ENCODE measurements at regions not wholly inside any gene's neighbourhood (a gene's known extent, or its start where the extent isn't known, plus 50 kb on each side); places are given as distances from the start of the nearest gene placed in this dataset.

DNA sequence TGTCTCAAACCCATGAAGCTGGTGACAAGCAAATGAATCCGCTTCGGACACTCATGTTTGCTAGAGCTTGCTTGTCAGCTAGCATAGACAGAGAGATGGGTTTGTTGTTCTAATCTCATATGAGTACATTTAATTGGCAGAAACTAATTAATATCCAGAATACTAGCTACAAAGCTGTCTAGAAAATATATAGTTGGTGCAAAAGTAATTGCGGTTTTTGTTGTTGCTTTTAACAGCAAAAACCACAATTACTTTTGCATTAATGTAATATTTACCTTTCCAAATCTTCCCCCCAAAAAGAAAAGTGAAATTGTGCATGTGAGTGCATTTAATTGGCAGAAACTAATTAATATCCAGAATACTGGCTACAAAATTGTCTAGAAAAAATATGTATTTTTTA lies 1115.2 kb downstream of the TDRD15 start:
- DNase-seq (ENCODE audit: low read depth) = no peak

DNA sequence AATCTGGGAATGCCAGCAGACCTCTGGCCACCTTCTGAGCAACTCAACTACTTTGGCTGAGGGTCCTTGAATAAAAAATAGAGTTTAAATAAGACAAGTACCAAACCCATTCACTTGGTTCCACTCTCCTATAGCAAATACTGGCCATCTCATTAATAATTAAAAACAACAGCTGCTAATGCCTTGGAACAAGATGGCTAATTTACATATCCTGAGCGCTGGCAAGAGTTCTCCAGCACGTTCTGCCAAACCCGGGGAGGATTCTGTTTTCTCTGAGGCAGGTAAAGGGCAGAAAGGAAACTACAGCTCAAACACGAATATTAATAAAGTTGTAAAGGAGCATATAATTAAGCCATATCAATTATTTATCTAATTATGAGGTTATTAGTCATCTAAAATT lies 1123.7 kb downstream of the TDRD15 start:
- no peak for DNase-seq (ENCODE audit: low read depth)

DNA sequence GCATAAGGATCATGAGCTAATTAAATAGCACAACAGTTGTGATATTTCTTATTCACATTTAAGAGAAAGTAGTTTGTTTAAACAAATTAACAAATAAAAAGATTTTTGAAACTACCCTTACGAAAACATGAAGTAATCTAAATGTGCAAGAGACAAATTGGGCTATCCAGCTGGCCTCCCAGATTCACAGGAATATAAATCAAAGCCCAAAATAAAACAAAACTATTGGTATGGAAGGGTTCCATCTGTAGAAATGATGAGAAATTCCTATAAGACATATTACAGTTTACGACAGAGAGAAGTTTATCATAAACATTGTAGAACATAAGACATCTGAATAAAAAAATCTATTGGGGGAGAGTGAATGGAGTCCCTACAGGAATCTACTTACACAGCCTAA lies 1125.1 kb downstream of the TDRD15 start:
- no peak for DNase-seq (ENCODE audit: low read depth)

DNA sequence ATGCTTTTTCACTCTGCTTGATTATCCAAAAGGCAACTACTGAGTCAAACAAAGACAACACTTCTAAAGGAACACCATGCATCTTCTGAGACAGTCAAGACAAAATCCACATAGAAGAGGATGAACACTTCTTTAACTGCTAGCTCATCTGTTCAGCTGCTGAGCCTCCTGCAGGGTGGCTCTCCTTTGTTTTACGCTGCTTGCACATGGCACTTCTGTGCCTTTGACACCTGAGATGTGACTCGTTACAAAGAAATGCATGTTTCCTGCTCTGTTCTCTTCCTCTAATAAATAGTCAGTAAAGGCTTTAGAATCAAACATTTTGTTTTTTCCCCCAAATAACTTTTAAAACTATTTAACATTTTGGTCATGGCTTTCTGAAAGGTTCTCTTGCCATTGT lies 1129.4 kb downstream of the TDRD15 start:
- no peak for DNase-seq (ENCODE audit: low read depth)

DNA sequence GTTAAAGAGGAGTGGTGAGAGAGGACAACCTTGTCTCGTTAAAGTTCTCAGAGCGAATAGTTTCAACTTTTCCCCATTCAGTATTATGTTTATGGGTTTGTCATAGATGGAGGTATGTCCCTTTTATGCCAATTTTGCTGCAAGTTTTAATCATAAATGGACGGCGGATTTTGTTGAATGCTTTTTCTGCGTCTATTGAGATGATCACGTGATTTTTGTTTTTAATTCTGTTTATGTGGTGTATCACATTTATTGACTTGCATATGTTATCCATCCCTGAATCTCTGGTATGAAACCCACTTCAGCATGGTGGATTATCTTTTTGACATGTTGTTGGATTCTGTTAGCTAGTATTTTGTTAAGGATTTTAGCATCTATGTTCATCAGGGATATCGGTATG lies 1123.8 kb upstream of the KLHL29 start:
- DNase-seq (ENCODE audit: low read depth) = no peak

DNA sequence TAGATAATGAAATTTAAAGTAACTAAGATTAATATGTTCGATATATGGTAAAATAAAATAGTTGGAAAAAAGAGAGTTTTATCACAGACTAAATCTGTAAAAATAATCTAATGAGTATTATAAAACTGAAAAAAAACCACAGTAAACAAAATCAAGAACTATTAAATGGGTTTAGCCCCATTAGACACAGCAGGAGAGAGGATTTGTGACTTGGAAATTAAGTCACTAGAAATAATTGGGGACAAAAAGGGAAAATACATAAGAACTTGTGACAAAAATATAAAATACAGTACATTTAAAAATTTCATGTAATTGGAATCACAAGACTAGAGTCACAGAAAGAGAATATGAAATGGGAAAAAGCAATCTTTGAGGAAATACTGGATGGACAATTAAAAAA lies 1114.6 kb upstream of the KLHL29 start:
- no peak for DNase-seq (ENCODE audit: low read depth)

DNA sequence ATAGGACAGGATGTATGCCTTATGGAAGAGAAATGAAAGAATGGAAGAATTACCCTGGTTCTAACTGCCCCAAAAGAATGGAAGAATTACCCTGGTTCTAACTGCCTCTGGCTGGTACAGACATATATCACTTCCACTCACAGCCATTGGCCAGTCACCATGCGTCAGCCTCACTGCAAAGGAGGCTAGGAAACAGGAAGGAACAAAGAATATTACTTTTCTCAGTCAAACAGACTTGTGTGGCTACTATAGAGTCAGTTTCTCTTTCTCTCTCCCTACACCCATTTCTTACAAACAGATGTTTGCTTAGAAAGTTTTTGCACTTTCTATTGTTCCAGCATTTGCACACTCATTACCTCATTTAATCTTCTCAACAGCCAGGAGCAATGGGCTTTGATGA lies 1111.1 kb upstream of the KLHL29 start:
- DNase-seq (ENCODE audit: low read depth) = no peak

DNA sequence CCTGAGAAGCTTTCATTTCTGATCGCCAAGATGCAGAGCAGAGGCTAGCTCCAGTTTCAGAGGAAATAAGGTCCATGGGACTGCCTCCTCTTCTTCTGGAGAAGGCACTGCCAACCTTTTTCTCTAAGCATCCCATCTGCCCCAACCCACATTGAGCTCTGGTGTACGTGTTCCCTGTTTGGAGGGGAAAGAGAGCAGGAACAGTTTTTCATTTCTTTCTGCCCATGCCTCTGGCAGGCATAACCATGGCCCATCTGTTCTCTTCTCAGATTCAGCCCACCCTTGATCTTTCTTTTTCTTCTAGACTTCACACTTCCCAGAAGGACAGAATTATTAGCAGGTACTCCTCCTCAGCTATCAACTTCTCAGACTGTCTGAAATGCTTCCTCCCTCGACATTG lies 1110.3 kb upstream of the KLHL29 start:
- no peak for DNase-seq (ENCODE audit: low read depth)

DNA sequence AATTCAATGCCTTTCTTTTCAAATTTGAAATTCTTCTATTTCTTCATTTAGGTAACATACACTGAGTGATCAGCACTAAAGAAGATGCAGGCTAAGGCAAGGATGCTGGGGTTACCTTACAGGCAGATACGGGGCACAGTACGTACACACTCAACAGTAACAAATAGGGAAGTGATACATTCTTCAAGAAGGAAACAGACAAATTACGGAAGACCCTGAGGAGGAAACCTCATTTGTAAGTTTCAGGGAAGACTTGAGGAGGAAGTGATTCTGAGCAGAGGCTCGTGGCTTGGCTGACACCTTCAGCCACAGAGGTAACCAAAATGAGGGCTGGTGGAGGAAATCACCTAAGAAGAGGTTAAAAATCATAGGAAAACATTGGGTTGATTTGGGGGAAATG lies 1108.3 kb upstream of the KLHL29 start:
- no peak for DNase-seq (ENCODE audit: low read depth)

DNA sequence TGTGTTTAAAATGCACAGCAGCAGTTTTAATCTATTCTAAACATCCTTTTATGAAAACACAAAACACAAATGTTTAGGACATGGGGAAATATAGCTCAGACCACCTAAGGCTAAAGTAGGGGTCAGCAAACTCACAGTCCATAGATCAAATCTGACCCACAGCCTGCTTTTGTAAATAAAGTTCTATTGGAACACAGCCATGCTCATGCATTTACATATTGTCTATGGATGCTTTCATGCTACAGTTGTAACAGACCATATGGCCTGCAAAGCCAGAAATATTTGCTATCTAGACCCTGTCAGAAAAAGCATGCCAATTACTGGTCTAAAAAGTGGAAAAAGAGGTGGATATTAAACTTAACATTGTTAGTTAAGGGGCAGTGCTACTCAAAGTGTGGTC lies 1105.4 kb upstream of the KLHL29 start:
- DNase-seq (ENCODE audit: low read depth) = no peak

DNA sequence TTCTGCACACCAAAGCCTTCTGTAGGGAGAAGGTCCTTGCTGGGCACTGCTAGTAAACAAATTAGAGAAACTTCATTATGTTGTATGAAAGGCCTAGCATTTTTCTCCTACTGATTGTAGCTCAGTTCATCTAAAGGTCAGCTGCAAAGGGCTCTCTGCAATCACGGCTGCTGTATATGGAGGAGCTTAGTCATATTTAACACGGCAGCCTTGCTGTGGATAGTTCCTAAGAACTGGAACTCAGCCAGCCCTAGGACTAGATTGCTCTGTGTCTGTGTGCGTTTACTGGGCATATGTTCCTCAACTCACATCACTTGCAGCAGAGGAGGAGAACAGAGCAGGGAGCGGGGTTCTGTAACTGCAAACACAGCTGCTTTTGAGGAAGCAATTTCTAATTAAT lies 1103.9 kb upstream of the KLHL29 start:
- DNase-seq (ENCODE audit: low read depth) = no peak

DNA sequence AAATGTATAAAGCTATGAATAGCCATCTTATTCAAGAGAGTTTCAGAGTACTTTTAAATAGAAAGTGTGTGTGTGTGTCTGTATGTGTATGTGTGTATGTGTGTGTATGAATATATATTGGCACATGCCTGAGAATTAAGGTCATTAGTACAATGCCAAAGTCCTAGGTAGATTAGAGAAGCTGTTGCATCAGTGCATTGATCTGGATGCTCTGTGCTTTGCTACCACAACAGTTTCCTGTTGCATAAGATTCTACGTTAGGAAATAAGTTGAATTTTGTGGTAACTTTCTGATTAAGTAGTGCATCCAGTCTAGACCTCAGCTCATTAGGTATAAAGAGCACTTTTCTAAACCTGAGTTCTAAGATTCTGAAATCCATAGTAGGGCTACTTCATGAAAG lies 1102.8 kb upstream of the KLHL29 start:
- no peak for DNase-seq (ENCODE audit: low read depth)

DNA sequence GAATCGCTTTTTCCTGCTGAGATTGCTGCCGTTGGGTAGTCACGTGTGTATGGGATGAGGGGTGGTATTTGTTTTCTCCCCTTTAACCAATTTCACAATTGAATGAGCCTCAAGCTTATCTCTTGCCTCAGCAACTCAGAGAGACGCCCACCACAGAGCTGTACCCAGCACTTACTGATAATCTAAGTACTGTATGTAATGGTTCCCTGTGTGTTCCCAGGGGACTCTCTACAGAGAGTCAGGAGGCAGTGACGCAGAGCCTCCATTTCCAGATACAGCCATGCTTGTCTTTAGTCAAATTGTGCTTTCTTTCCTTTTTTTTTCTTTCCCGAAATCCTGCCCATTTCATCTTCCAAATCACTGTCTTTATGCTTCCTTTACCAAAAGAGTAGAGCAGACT lies 1102.1 kb upstream of the KLHL29 start:
- DNase-seq (ENCODE audit: low read depth) = no peak

DNA sequence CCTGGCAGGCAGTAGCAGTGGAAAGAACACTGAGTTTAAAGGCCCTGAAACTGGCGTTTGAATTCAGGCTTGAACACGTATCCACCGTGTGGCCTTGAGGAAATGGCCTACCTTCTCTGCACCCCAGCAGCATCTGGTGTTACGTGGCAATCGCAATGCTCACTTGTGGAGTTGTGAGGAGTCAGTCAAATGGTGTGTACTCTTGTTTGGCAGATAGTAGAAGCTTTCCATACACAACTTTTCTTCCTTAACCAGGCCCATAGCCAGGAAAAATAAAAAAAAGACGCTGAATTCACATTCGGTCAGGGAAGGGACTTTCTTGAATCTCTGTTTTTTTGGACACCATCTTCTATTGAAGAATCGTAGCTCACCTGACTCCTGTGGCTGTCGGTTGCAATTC lies 1101.5 kb upstream of the KLHL29 start:
- no peak for DNase-seq (ENCODE audit: low read depth)

DNA sequence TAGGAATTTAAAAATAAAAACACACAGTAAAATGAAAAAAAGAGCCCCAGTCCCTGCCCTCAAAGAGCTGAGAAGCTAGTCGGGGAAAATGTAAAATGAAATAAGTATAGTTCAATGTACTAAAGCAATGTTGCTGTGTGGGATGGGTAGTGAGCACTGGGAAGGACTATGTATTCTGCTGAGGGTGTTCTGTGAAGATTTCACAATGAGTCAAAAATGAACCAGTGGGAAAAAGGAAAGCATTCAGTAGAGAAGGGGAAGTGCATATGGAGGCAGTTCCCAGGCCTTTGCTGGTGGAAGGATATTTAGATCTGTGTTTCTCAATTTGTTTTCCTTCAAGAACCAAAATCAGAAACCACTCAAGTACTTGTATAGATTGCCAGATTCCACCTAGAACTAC lies 1094.7 kb upstream of the KLHL29 start:
- DNase-seq (ENCODE audit: low read depth) = no peak

DNA sequence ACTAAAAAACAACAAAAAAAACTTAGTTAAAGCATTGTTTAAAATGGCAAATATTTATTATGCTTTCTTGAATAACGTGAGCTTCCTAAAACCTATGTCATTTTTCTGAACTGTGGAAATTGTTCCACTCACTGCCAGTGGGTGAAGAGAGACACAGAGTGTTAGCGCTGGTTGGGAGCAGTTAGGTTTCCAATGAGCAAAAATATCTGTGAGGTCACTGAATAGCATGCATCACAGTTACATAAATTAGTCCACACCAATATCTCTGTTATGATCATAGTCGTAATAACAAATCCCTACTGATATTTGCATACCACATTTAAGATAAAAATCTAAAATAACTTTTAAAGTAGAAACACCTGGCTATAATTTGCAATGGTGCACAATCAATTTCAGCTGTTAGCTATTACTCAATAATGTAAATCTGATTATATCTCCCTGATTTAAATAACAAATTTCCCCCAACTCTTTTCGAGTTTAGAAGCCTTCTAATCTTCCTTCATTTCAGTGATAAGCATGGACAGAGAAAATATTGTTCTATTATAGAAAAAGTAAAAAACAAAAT lies 1094.0 kb upstream of the KLHL29 start:
- DNase-seq (ENCODE audit: low read depth) = no peak

DNA sequence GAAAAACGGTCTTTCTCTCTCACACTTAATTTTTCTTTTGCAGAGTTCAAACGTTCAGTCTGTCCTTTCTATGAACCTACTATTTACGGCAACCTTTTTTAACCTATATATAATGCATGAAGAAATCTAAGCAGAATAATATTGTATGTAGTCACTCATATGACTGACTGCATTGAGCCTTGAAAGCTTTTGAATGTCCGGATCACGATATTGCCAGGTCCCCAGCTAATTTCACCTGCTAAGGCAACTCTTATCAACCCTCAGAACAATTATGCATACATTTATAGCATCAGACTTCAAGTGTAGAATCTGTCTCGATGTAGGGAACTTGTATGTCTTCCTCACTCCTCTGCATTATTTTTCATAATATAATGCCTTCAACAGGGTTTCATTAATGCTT lies 1083.8 kb upstream of the KLHL29 start:
- DNase-seq (ENCODE audit: low read depth) = no peak

DNA sequence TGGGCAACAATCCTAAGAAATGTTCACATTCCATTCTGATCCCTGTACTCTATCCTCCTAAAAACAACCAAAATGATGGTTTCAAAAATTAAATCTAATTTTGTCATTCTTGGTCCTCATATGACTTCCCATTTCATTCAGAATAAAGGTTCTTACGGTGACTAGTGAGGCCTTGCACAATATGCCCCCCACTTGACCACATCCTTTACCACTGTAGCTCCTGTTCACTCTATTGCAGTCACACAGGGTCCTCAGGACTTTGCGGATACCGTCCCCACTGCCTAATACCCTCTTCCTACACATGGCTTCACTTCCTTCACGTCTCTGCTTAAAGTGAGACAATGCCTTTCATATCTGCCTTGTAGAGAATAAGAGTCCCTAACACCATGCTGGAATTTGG lies 1058.7 kb upstream of the KLHL29 start:
- no peak for DNase-seq (ENCODE audit: low read depth)

DNA sequence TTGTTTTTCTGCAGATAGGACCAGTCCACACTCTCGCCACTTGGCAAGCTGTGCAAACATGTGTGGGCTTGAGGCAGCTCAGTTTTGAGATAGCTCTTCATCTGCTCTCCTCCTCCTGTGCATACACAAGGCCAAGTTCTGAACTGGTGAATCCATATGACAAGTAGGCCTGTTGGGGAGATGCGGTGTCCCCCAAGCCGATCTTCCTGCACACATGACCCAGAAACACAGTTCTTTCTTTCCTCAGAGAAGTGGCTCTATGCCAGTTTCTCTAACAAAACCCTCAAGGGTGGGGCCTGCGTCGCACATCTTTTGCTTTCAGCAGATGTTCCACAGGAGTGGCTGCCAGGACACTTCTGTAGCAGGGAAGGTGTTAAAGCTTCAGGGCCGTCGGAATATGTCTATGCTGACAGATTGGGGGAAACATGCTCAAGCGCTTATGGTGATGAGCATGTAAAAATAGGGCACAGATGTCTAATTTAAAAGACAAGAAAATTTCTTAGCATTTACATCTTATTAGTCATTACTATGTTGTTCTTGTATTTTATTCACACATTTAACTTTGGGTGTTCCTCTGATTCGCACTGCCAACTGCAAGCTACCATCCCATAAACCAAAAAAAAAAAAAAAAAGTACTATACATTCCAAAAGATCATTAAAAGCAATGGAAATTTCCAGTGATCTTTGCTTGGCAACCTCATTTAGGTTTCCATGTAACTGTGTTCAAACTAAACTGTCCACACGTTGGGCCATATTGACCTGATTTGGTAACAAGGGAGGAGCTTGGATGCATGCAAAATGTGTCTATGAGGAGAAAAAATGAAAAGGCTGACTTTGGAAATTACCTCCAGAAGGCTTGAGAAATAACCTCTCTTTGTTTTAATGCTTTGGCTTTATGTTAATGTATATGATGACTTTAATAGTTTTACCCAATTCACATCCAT lies 1055.5 kb upstream of the KLHL29 start:
- DNase-seq (ENCODE audit: low read depth) = no peak

DNA sequence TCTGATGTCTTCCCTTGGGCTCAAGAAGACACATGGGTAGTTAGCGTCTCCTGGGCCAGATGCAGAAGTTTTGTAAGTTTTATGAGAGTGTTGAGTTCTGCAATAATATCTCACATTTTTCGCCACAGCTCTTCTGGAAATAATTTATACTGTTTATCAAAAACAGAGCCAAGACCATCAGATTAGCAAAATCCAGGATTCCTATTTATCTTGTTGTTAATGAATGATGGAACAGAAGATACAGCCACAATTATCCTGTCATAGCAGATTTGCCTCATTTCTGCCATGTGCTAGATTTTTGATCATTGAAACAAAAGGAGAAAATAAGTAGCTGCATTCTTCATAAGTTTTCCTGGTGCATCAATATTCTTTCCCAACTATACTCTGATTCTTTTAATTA lies 1048.6 kb upstream of the KLHL29 start:
- no peak for DNase-seq (ENCODE audit: low read depth)

DNA sequence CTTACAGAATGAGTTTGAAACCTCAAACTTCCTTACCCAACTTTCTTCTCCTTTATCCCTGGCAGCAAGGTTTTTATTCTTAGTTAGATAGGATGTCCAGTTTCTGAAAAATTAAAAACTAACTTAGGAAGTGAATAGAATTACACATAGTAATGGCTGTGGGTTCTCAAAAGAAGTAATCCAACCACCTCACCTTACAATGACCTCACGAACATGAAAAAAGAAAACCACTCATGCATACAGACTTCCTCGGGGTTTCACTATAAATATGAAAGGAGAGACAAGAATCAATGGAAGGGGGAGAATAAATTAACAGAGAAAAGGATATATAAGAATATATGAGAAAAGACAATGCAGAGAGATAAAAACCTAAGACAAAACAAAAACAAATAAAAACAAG lies 1044.3 kb upstream of the KLHL29 start:
- DNase-seq (ENCODE audit: low read depth) = no peak

DNA sequence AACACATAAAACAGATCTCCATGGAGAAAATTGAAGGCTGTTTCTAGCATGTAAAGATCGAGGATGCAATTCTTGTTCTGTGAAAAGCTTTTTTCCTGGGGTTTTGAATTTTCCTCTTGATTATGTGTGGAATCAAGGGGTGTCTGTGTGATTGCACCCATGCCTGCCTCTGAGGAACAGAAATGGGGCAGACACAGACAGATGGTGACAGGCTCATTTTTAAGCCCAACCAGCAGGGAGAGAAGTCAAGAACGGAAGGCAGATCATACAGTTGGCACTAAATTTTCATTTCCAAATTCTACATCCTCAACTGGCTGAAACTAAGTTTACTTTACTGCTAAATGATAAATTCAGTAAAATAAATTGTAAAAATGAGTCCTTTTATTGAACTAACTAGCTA lies 1037.7 kb upstream of the KLHL29 start:
- DNase-seq (ENCODE audit: low read depth) = no peak

DNA sequence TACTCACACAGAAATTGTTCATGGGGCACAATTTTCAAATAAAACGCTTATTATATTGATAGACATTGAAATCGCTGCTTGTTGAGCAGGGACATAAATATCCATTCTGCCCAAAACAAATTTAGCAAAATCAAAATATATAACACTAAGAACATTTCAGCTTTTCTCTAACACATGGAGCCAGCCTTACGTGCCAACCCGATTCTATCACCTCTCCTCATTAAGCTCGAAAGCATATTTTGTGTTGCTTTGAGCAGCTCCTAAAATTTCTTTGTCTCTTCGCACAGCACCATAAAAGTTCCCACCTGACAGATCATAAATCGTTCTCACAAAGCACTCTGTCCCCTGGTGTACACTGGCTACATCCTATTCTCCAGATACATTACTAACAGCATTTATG lies 1034.4 kb upstream of the KLHL29 start:
- no peak for DNase-seq (ENCODE audit: low read depth)

DNA sequence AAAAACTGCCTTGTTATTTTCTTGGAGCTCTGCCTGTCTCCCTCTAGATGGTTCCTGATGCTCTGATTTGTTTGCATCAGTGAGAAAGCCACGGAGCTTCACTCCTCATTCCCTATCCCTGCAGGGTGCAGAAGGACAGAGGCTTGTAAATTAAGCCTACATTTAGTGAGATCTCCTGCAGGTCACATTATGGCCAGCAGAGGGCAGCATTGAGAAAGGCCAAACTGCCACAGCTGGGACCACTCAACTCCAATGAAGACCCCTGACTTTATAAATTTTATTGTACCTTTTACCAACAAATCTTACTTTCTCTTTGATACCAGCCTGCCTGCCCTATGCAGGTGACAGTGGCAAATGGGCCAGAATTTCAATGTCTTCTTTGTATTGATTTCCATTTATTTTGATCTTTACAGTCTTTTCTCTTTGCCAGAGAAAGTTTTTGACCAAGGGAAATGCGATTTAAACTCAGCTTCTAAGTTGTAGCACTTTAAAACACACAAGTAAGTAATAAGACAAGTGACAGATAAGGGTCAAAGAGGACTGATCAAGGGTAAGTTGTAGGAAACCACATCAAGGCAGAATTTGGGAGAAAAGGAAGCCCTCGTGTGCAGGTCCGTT lies 1029.1 kb upstream of the KLHL29 start:
- no peak for DNase-seq (ENCODE audit: low read depth)
